Thoracic aorta (tissue), 2 donors: ENCODE measurements at regions not wholly inside any gene's neighbourhood (a gene's known extent, or its start where the extent isn't known, plus 50 kb on each side); places are given as distances from the start of the nearest gene placed in this dataset.

Source experiments
- ATAC-seq: fragments of 150-250 bp; one replicate; pipeline ENCODE4 v1.8.0; 2017; ENCODE audit warnings: low read depth; ENCODE audit not compliant: insufficient number of reproducible peaks, low FRiP score
- DNase-seq: peaks from one replicate; pipeline ENCODE4 v3.0.0-alpha.2; 2020; ENCODE audit warnings: low spot score
- H3K27ac ChIP-seq, 2 donors: fragments of 200-600 bp; sonication (generic); 1 replicate in 1 of 2; 2 replicates in 1 of 2; pipeline ENCODE4 v1.5.1; 2016; ENCODE audit warnings: mild to moderate bottlenecking in 2 of 2, moderate library complexity in 2 of 2
- H3K27me3 ChIP-seq: fragments of 200-600 bp; sonication (generic); replicated peaks from 2 replicates; pipeline ENCODE4 v1.6.0; 2016; ENCODE audit warnings: mild to moderate bottlenecking; ENCODE audit not compliant: insufficient read depth
- H3K36me3 ChIP-seq: fragments of 200-600 bp; sonication (generic); one replicate; pipeline ENCODE4 v1.5.1; 2016
- H3K4me1 ChIP-seq, 2 donors: fragments of 200-600 bp; sonication (generic); 1 replicate in 1 of 2; 2 replicates in 1 of 2; pipeline versions ENCODE4 v1.5.1 to v1.6.0; 2016; ENCODE audit warnings: low read depth in 2 of 2, mild to moderate bottlenecking in 1 of 2; ENCODE audit not compliant: control insufficient read depth in 1 of 2
- H3K4me3 ChIP-seq: fragments of 200-600 bp; sonication (generic); 2 replicates; pipeline ENCODE4 v1.5.1; 2016; ENCODE audit warnings: mild to moderate bottlenecking
- H3K9me3 ChIP-seq: fragments of 200-600 bp; sonication (generic); 2 replicates; pipeline ENCODE4 v1.5.1; 2016
- TF ChIP-seq, protein P1 (sequence below): fragments of 200-600 bp; sonication (generic); IDR thresholded peaks from one replicate; pipeline ENCODE4 v1.5.1; 2019; ENCODE audit warnings: antibody characterized with exemption

DNA sequence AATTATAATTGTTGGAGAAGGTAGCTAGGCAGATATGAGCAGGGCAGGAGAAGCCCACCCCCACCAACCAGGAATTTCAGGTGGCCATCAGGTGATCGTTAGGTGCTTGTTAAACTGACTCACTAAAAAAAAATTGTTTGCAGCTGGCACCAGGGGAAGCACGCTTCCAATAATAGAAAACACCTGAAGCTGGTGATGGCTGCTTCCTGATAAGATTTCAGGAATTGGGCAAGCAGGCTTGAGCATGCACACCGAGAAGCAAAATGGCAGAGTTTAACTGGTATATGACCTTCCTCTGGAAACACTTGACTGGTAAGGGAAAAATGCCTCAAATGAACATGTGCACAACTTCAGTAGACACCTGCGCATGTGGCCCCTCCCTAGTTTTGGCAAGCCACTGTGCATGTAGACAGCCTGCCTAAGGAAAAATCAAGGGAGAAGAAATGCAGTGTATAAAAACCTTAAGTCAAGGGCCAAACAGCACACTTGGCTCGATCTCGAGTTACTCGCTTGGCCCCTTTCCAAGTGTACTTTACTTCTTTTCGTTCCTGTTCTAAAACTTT lies 292.8 kb downstream of the CCDC85A start:
- Histone ChIP-seq H3K27me3 (no peaks in the 10 kb centered on the region), H3K36me3 (no peaks in the 10 kb centered on the region), H3K27ac (no peak overlapping the region), H3K4me1 (peaks cover 0 to 6% of the 10 kb centered on the region in 2 donors), H3K9me3 (no peaks in the 10 kb centered on the region), H3K4me3 (no peak overlapping the region)
- TF ChIP-seq, protein P1, sequence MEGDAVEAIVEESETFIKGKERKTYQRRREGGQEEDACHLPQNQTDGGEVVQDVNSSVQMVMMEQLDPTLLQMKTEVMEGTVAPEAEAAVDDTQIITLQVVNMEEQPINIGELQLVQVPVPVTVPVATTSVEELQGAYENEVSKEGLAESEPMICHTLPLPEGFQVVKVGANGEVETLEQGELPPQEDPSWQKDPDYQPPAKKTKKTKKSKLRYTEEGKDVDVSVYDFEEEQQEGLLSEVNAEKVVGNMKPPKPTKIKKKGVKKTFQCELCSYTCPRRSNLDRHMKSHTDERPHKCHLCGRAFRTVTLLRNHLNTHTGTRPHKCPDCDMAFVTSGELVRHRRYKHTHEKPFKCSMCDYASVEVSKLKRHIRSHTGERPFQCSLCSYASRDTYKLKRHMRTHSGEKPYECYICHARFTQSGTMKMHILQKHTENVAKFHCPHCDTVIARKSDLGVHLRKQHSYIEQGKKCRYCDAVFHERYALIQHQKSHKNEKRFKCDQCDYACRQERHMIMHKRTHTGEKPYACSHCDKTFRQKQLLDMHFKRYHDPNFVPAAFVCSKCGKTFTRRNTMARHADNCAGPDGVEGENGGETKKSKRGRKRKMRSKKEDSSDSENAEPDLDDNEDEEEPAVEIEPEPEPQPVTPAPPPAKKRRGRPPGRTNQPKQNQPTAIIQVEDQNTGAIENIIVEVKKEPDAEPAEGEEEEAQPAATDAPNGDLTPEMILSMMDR = no peak
- DNase-seq (no peak), ATAC-seq (no peak)

DNA sequence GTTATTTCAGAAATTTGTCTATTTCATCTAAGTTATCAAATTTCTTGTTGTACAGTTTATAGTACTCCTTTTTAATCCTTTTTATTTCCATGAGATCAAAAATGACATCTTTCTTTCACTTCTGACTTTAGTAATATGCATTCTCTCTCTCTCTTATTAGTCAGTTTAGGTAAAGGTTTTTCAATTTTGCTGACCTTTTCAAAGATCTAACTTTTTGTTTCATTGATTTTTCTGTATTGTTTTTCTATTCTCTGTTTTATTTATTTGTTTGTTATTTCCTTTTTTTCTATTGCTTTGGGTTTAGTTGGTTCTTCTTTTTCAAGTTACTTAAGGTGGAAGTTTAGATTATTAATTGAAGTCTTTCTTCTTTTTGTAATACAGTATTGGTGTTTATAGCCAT lies 294.2 kb downstream of the CCDC85A start:
- H3K36me3 ChIP-seq = no peaks in the 10 kb centered on the region
- TF ChIP-seq, protein P1 = no peak
- H3K4me1 ChIP-seq = peaks cover 0 to 6% of the 10 kb centered on the region in 2 donors
- ATAC-seq (no peak), DNase-seq (no peak)
- H3K27me3 ChIP-seq = no peaks in the 10 kb centered on the region
- no peak overlapping the region for H3K4me3 ChIP-seq
- H3K9me3 ChIP-seq = no peaks in the 10 kb centered on the region
- no peak overlapping the region for H3K27ac ChIP-seq

DNA sequence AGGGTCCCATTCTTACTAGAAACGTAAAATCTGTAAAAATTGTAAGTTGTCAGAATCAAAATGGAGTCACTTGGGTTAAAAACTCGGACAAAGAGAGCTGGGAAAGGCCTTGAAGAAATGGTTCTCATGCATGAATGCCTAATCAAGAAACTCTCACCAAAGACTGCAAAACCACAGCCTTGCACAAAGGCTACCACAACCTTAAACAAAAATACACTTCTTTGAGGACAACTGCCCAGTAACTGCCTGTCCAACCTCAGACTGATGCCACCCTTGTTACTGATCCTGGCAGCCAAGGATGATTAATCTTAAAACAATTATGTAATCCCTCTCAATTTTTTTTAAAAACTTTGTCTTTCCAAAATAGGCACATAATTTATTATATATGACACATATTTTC lies 299.3 kb downstream of the CCDC85A start:
- no peak for ATAC-seq
- H3K4me1 ChIP-seq = no peaks in the 10 kb centered on the region

DNA sequence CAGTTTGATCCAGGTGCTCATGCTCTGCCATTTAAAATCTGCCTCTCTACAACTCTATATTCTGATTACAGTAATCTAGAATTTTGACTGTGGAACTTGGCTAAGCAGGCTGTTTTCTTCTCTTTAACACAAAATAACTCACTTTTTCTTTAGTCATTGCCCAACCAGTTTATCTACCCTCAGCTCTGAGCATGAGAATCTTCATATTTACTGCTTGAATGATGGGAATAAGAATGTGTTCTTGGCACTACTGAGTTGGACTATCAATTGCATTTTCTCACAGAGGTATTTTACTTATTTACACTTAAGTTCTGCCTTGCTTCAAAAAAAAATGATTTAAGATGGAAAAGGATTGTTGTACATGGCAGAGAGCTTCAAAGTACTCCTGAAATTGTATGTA lies 301.1 kb downstream of the CCDC85A start:
- Histone ChIP-seq H3K27me3 (no peaks in the 10 kb centered on the region), H3K9me3 (no peaks in the 10 kb centered on the region), H3K4me1 (no peaks in the 10 kb centered on the region), H3K4me3 (no peak overlapping the region), H3K36me3 (no peaks in the 10 kb centered on the region), H3K27ac (no peak overlapping the region)
- DNase-seq (no peak), ATAC-seq (no peak)
- TF ChIP-seq, protein P1 = no peak

More for the DNA sequence above, 299.3 kb downstream of the CCDC85A start:
- Histone ChIP-seq H3K4me3 (no peak overlapping the region), H3K27me3 (no peaks in the 10 kb centered on the region), H3K9me3 (no peaks in the 10 kb centered on the region), H3K27ac (no peak overlapping the region), H3K36me3 (no peaks in the 10 kb centered on the region)
- TF ChIP-seq, protein P1 = no peak
- DNase-seq = no peak

DNA sequence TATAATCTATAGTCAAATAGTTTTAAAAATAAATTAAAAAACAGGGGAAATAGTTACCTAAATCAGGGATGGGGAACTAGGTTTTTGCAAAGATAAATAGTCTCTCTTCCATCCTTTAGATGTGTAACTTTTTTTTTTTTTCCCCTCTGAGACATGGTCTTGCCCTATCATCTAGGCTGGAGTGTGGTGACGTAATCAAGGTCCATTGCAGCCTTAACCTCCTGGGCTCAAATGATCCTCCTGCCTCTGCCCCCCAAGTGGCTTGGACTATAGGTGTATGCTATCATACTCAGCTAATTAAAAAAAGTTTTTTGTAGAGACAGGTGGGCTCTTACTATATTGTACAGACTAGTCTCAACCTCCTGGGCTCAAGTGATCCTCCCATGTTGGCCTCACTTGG lies 316.5 kb downstream of the CCDC85A start:
- Histone ChIP-seq H3K27ac (no peak overlapping the region), H3K9me3 (no peaks in the 10 kb centered on the region), H3K27me3 (no peaks in the 10 kb centered on the region), H3K36me3 (no peaks in the 10 kb centered on the region), H3K4me3 (no peak overlapping the region), H3K4me1 (no peaks in the 10 kb centered on the region)
- no peak for ATAC-seq
- DNase-seq = no peak
- TF ChIP-seq, protein P1 = no peak
